ENCODE measurements at regions not wholly inside any gene's neighbourhood (a gene's known extent, or its start where the extent isn't known, plus 50 kb on each side); places are given as distances from the start of the nearest gene placed in this dataset.

- H3K27ac ChIP-seq (ENCODE audit: low read depth, low read length) = no peak overlapping the region
- H3F3A ChIP-seq (ENCODE audit: control insufficient read depth, insufficient read depth) = no peaks in the 10 kb centered on the region
- H3K9me3 ChIP-seq (ENCODE audit: control insufficient read depth, insufficient read depth, low read length) = no peaks in the 10 kb centered on the region
- H3K4me3 ChIP-seq (ENCODE audit: low read length) = no peak overlapping the region
- H3K4me2 ChIP-seq (ENCODE audit: low read length) = no peak overlapping the region
- no peak for TF ChIP-seq EZH2phosphoT487 (IDR thresholded peaks at IDR 0.05; ENCODE audit: borderline replicate concordance, low read length)
- TF ChIP-seq, protein P1, sequence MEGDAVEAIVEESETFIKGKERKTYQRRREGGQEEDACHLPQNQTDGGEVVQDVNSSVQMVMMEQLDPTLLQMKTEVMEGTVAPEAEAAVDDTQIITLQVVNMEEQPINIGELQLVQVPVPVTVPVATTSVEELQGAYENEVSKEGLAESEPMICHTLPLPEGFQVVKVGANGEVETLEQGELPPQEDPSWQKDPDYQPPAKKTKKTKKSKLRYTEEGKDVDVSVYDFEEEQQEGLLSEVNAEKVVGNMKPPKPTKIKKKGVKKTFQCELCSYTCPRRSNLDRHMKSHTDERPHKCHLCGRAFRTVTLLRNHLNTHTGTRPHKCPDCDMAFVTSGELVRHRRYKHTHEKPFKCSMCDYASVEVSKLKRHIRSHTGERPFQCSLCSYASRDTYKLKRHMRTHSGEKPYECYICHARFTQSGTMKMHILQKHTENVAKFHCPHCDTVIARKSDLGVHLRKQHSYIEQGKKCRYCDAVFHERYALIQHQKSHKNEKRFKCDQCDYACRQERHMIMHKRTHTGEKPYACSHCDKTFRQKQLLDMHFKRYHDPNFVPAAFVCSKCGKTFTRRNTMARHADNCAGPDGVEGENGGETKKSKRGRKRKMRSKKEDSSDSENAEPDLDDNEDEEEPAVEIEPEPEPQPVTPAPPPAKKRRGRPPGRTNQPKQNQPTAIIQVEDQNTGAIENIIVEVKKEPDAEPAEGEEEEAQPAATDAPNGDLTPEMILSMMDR (IDR thresholded peaks at IDR 0.05; ENCODE audit: low read depth, low read length, poor library complexity, severe bottlenecking) = no peak
- no peaks in the 10 kb centered on the region for H3K36me3 ChIP-seq (ENCODE audit: control insufficient read depth, low read length)
- H4K20me1 ChIP-seq (ENCODE audit: control insufficient read depth, insufficient read depth, low read depth, low read length) = no peaks in the 10 kb centered on the region
- H3K27me3 ChIP-seq (ENCODE audit: control insufficient read depth, low read length) = no peaks in the 10 kb centered on the region
- H3K4me1 ChIP-seq (ENCODE audit: control insufficient read depth, low read length) = no peaks in the 10 kb centered on the region
- no peaks in the 10 kb centered on the region for H3K79me2 ChIP-seq (ENCODE audit: control insufficient read depth, low read length)
- H3K9me2 ChIP-seq (replicated peaks; ENCODE audit: control insufficient read depth, low read length) = no peaks in the 10 kb centered on the region
These were observed 204.3 kb upstream of the SNX7 start for GRCh38 chr1:98457248-98457647.

DNA sequence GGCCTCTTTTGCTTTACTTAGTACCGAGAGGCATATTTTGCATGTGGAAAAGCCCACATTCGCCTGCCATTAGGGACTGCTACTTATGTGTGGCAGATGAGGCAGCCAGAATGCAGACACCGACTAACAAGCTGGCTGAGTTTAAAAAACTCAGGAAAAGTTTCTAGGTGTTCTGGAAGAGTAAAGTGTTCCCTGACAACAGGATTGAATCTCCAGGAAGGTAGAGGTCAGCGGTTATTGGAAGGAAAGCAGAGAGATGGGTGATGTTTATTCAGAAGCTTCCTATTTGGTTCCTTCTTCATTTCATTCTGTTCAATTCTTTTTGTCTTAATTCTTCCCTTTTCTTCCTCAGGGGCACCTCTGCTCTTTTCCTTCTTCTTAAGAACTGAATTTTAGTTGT is 206.9 kb upstream of the SNX7 start:
- Histone ChIP-seq H3K4me1 (ENCODE audit: control insufficient read depth, low read length) (no peaks in the 10 kb centered on the region), H3F3A (ENCODE audit: control insufficient read depth, insufficient read depth) (no peaks in the 10 kb centered on the region), H4K20me1 (ENCODE audit: control insufficient read depth, insufficient read depth, low read depth, low read length) (no peaks in the 10 kb centered on the region), H3K9me3 (ENCODE audit: control insufficient read depth, insufficient read depth, low read length) (no peaks in the 10 kb centered on the region), H3K36me3 (ENCODE audit: control insufficient read depth, low read length) (no peaks in the 10 kb centered on the region), H3K79me2 (ENCODE audit: control insufficient read depth, low read length) (no peaks in the 10 kb centered on the region), H3K27me3 (ENCODE audit: control insufficient read depth, low read length) (no peaks in the 10 kb centered on the region), H3K27ac (ENCODE audit: low read depth, low read length) (no peak overlapping the region), H3K9me2 (replicated peaks; ENCODE audit: control insufficient read depth, low read length) (no peaks in the 10 kb centered on the region), H3K4me2 (ENCODE audit: low read length) (no peak overlapping the region), H3K4me3 (ENCODE audit: low read length) (no peak overlapping the region)
- TF ChIP-seq EZH2phosphoT487 (IDR thresholded peaks at IDR 0.05; ENCODE audit: borderline replicate concordance, low read length) = no peak
- TF ChIP-seq, protein P1 (IDR thresholded peaks at IDR 0.05; ENCODE audit: low read depth, low read length, poor library complexity, severe bottlenecking) = no peak

GRCh38 chr1:98453066-98453465 is 208.5 kb upstream of the SNX7 start:
- no peaks in the 10 kb centered on the region for H3K9me2 ChIP-seq (replicated peaks; ENCODE audit: control insufficient read depth, low read length)
- H3K79me2 ChIP-seq (ENCODE audit: control insufficient read depth, low read length) = no peaks in the 10 kb centered on the region
- H3F3A ChIP-seq (ENCODE audit: control insufficient read depth, insufficient read depth) = no peaks in the 10 kb centered on the region
- H3K27ac ChIP-seq (ENCODE audit: low read depth, low read length) = no peak overlapping the region
- H3K4me2 ChIP-seq (ENCODE audit: low read length) = no peak overlapping the region
- H4K20me1 ChIP-seq (ENCODE audit: control insufficient read depth, insufficient read depth, low read depth, low read length) = no peaks in the 10 kb centered on the region
- TF ChIP-seq, protein P1 (IDR thresholded peaks at IDR 0.05; ENCODE audit: low read depth, low read length, poor library complexity, severe bottlenecking) = no peak
- TF ChIP-seq EZH2phosphoT487 (IDR thresholded peaks at IDR 0.05; ENCODE audit: borderline replicate concordance, low read length) = no peak
- H3K4me1 ChIP-seq (ENCODE audit: control insufficient read depth, low read length) = no peaks in the 10 kb centered on the region
- no peaks in the 10 kb centered on the region for H3K27me3 ChIP-seq (ENCODE audit: control insufficient read depth, low read length)
- no peak overlapping the region for H3K4me3 ChIP-seq (ENCODE audit: low read length)
- H3K9me3 ChIP-seq (ENCODE audit: control insufficient read depth, insufficient read depth, low read length) = no peaks in the 10 kb centered on the region
- H3K36me3 ChIP-seq (ENCODE audit: control insufficient read depth, low read length) = no peaks in the 10 kb centered on the region

GRCh38 chr1:98452162-98452561 is 209.4 kb upstream of the SNX7 start:
- Histone ChIP-seq H3K4me1 (ENCODE audit: control insufficient read depth, low read length) (no peaks in the 10 kb centered on the region), H3K9me2 (replicated peaks; ENCODE audit: control insufficient read depth, low read length) (no peaks in the 10 kb centered on the region), H4K20me1 (ENCODE audit: control insufficient read depth, insufficient read depth, low read depth, low read length) (no peaks in the 10 kb centered on the region), H3K27ac (ENCODE audit: low read depth, low read length) (no peak overlapping the region), H3K79me2 (ENCODE audit: control insufficient read depth, low read length) (no peaks in the 10 kb centered on the region), H3K4me2 (ENCODE audit: low read length) (no peak overlapping the region), H3K36me3 (ENCODE audit: control insufficient read depth, low read length) (no peaks in the 10 kb centered on the region), H3K4me3 (ENCODE audit: low read length) (no peak overlapping the region), H3K9me3 (ENCODE audit: control insufficient read depth, insufficient read depth, low read length) (no peaks in the 10 kb centered on the region), H3F3A (ENCODE audit: control insufficient read depth, insufficient read depth) (no peaks in the 10 kb centered on the region), H3K27me3 (ENCODE audit: control insufficient read depth, low read length) (no peaks in the 10 kb centered on the region)
- TF ChIP-seq, protein P1 (IDR thresholded peaks at IDR 0.05; ENCODE audit: low read depth, low read length, poor library complexity, severe bottlenecking) = no peak
- no peak for TF ChIP-seq EZH2phosphoT487 (IDR thresholded peaks at IDR 0.05; ENCODE audit: borderline replicate concordance, low read length)

All from DOHH2 (cell line).